Pancreas (tissue), 10 donors: ENCODE measurements at regions not wholly inside any gene's neighbourhood (a gene's known extent, or its start where the extent isn't known, plus 50 kb on each side); places are given as distances from the start of the nearest gene placed in this dataset.

Experiments
- ATAC-seq, 4 donors: fragments of 200-7000 bp; cut with Tn5 transposase; one replicate each; pipeline versions ENCODE4 v1.8.0 to v1.9.1; 2020; ENCODE audit warnings: mild to moderate bottlenecking in 4 of 4, moderate library complexity in 4 of 4
- DNase-seq, 6 donors: peaks; one replicate each; pipeline ENCODE4 v3.0.0-alpha.2; 2020
- FAIRE-seq: peaks from 2 replicates; lab custom pipeline; 2012; peaks lifted over from hg19 to GRCh38; lab: Jason Lieb, UNC
- H3K27ac ChIP-seq, 4 donors: fragments of 200-600 bp; sonication (generic); 1 replicate in 3 of 4; 2 replicates in 1 of 4; pipeline versions ENCODE4 v1.5.0 to v1.8.0; 2020
- H3K27me3 ChIP-seq, 4 donors: fragments of 200-600 bp; one replicate each; pipeline ENCODE4 v1.8.0; 2021
- H3K36me3 ChIP-seq, 3 donors: fragments of 200-600 bp; sonication (generic) in 1 of 3; one replicate each; pipeline versions ENCODE4 v1.5.0 to v1.8.0; 2020 to 2021
- H3K4me1 ChIP-seq, 3 donors: fragments of 200-600 bp; one replicate each; pipeline ENCODE4 v1.8.0; 2021
- H3K4me3 ChIP-seq, 4 donors: fragments of 200-600 bp; sonication (generic) in 2 of 4; one replicate each; pipeline versions ENCODE4 v1.5.0 to v1.8.0; 2020 to 2021
- H3K9me3 ChIP-seq, 4 donors: fragments of 200-600 bp; one replicate each; pipeline ENCODE4 v1.8.0; 2021
- CTCF ChIP-seq, 4 donors: fragments of 200-600 bp; sonication (generic) in 3 of 4; IDR thresholded peaks; one replicate each; pipeline versions ENCODE4 v1.5.0 to v1.8.0; 2021; ENCODE audit warnings: antibody characterized with exemption in 4 of 4
- WGBS, 2 donors: extraction: QIAGEN DNeasy Blood & Tissue Kit; methylation state at CpG; one replicate each; pipeline ENCODE4 v1.1.7; 2013; 5-methylcytosine and 5-hydroxymethylcytosine counted together
- intact Hi-C, 3 donors: fragments of 100-400 bp; cut with DNase I; formaldehyde crosslinking; loops; one replicate each; pipeline versions ENCODE4 v1.11.1 to v1.14.2; 2022
- donor health status: healthy with polysubstance abuse.
- donor health status: DM: no; HTN: no; CAD: no; lungs with moderate emphysema.
- donor health status: DM: no; HTN: no; CAD: no.
- donor health status: control.
- donor health status: control.
- donor health status: Bipolar disorder and iron deficiency.
- donor health status: DM: yes; HTN: yes; CAD: no.
- donor health status: DM: no; HTN: no; CAD: no.
- donor health status: DM: no; HTN: no; CAD: no.
- donor health status: DM: yes; HTN: yes; CAD: no.

- Histone ChIP-seq H3K27me3 (no peaks in the 10 kb centered on the region), H3K36me3 (no peaks in the 10 kb centered on the region), H3K4me1 (no peaks in the 10 kb centered on the region), H3K4me3 (no peak overlapping the region), H3K27ac (no peak overlapping the region), H3K9me3 (no peaks in the 10 kb centered on the region)
- intact Hi-C loops: no loop called here
- WGBS, 2 donors: 86 to 87% methylated on average over 30 of the region's 30 CpGs
- TF ChIP-seq CTCF (IDR thresholded peaks at IDR 0.05): no peak
- no peak for ATAC-seq
- DNase-seq: peak in 1 of 6 donors; percentile 47
- no peak for FAIRE-seq
Measured at GRCh38 chr13:68523838-68524424, 1293.8 kb upstream of the PCDH9 start.

- FAIRE-seq: no peak
- Histone ChIP-seq H3K27ac (no peak overlapping the region), H3K9me3 (no peaks in the 10 kb centered on the region), H3K36me3 (no peaks in the 10 kb centered on the region), H3K4me1 (no peaks in the 10 kb centered on the region), H3K27me3 (no peaks in the 10 kb centered on the region), H3K4me3 (no peak overlapping the region)
- WGBS, 2 donors: 39 to 73% methylated on average over 2 of the region's 2 CpGs
- no peak for DNase-seq
- ATAC-seq: no peak
- TF ChIP-seq CTCF (IDR thresholded peaks at IDR 0.05): no peak
- intact Hi-C loops: no loop called here
Measured at GRCh38 chr13:68522184-68522583, 1292.0 kb upstream of the PCDH9 start.

GRCh38 chr13:68509734-68510621 lies 1279.8 kb upstream of the PCDH9 start:
- DNase-seq: no peak
- no peak for ATAC-seq
- Histone ChIP-seq H3K36me3 (no peaks in the 10 kb centered on the region), H3K27ac (no peak overlapping the region), H3K27me3 (no peaks in the 10 kb centered on the region), H3K4me1 (no peaks in the 10 kb centered on the region), H3K9me3 (no peaks in the 10 kb centered on the region), H3K4me3 (no peak overlapping the region)
- FAIRE-seq: no peak
- WGBS, 2 donors: 74 to 80% methylated on average over 4 of the region's 4 CpGs
- intact Hi-C loops: no loop called here
- no peak for TF ChIP-seq CTCF (IDR thresholded peaks at IDR 0.05)

GRCh38 chr13:68506888-68507551 lies 1276.9 kb upstream of the PCDH9 start:
- no peaks in the 10 kb centered on the region for H3K36me3 ChIP-seq
- DNase-seq (peak in 4 of 6 donors; percentile 50 to 76 (median 64)), FAIRE-seq (no peak), ATAC-seq (peak; percentile 93 to 99 (median 98))
- H3K4me1 ChIP-seq: no peaks in the 10 kb centered on the region
- no peak for TF ChIP-seq CTCF (IDR thresholded peaks at IDR 0.05)
- H3K9me3 ChIP-seq: no peaks in the 10 kb centered on the region
- H3K27ac ChIP-seq: no peak overlapping the region
- intact Hi-C loops: no loop called here
- WGBS, 2 donors: 22 to 25% methylated on average over 8 of the region's 8 CpGs
- H3K27me3 ChIP-seq: no peaks in the 10 kb centered on the region
- no peak overlapping the region for H3K4me3 ChIP-seq
